ENCODE measurements at regions not wholly inside any gene's neighbourhood (a gene's known extent, or its start where the extent isn't known, plus 50 kb on each side); places are given as distances from the start of the nearest gene placed in this dataset.

GRCh38 chr6:155701342-155701741, 245.7 kb upstream of the NOX3 start:
- TF ChIP-seq, protein P1, sequence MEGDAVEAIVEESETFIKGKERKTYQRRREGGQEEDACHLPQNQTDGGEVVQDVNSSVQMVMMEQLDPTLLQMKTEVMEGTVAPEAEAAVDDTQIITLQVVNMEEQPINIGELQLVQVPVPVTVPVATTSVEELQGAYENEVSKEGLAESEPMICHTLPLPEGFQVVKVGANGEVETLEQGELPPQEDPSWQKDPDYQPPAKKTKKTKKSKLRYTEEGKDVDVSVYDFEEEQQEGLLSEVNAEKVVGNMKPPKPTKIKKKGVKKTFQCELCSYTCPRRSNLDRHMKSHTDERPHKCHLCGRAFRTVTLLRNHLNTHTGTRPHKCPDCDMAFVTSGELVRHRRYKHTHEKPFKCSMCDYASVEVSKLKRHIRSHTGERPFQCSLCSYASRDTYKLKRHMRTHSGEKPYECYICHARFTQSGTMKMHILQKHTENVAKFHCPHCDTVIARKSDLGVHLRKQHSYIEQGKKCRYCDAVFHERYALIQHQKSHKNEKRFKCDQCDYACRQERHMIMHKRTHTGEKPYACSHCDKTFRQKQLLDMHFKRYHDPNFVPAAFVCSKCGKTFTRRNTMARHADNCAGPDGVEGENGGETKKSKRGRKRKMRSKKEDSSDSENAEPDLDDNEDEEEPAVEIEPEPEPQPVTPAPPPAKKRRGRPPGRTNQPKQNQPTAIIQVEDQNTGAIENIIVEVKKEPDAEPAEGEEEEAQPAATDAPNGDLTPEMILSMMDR (IDR thresholded peaks at IDR 0.05): no peak
- TF ChIP-seq POLR2A (IDR thresholded peaks at IDR 0.05): no peak

Measured in body of pancreas (tissue), 4 donors.